ENCODE measurements at regions not wholly inside any gene's neighbourhood (a gene's known extent, or its start where the extent isn't known, plus 50 kb on each side); places are given as distances from the start of the nearest gene placed in this dataset.

- H3K4me3 ChIP-seq (replicated peaks; ENCODE audit: insufficient read depth, low read length) = no peak overlapping the region
- TF ChIP-seq POLR2AphosphoS5 (IDR thresholded peaks at IDR 0.05; ENCODE audit: low read depth) = no peak
- no peaks in the 10 kb centered on the region for H3K27me3 ChIP-seq (ENCODE audit: insufficient read depth, poor library complexity, severe bottlenecking)
- H3K27ac ChIP-seq (replicated peaks) = no peak overlapping the region
- no peak for DNase-seq (ENCODE audit: low read depth in 1 of 2, low spot score in 1 of 2)
These were observed 220.1 kb upstream of the DPP10 start for GRCh38 chr2:114222344-114222743.

GRCh38 chr2:114231921-114232320 is 210.5 kb upstream of the DPP10 start:
- TF ChIP-seq SPI1 (IDR thresholded peaks at IDR 0.05; ENCODE audit: borderline replicate concordance, low read depth) (peak; percentile 71), CTCF (IDR thresholded peaks at IDR 0.05; ENCODE audit: insufficient read depth, low read length) (no peak)
- Histone ChIP-seq H3K4me3 (replicated peaks; ENCODE audit: insufficient read depth, low read length) (no peak overlapping the region), H3K27me3 (ENCODE audit: insufficient read depth, poor library complexity, severe bottlenecking) (no peaks in the 10 kb centered on the region), H3K27ac (replicated peaks) (no peak overlapping the region)
- no peak for DNase-seq (ENCODE audit: low read depth in 1 of 2, low spot score in 1 of 2)

GRCh38 chr2:114237331-114237730 is 205.1 kb upstream of the DPP10 start:
- no peak for TF ChIP-seq POLR2AphosphoS5 (IDR thresholded peaks at IDR 0.05; ENCODE audit: low read depth)
- no peak for TF ChIP-seq SPI1 (IDR thresholded peaks at IDR 0.05; ENCODE audit: borderline replicate concordance, low read depth)
- TF ChIP-seq REST (IDR thresholded peaks at IDR 0.05; ENCODE audit: insufficient replicate concordance, low read depth) = no peak
- TF ChIP-seq GABPA (IDR thresholded peaks at IDR 0.05; ENCODE audit: low read depth) = no peak
- TF ChIP-seq CTCF (IDR thresholded peaks at IDR 0.05; ENCODE audit: insufficient read depth, low read length) = no peak
- Histone ChIP-seq H3K27ac (replicated peaks) (no peak overlapping the region), H3K27me3 (ENCODE audit: insufficient read depth, poor library complexity, severe bottlenecking) (no peaks in the 10 kb centered on the region), H3K4me3 (replicated peaks; ENCODE audit: insufficient read depth, low read length) (no peak overlapping the region)
- no peak for DNase-seq (ENCODE audit: low read depth in 1 of 2, low spot score in 1 of 2)

GRCh38 chr2:114238910-114239559 is 203.4 kb upstream of the DPP10 start:
- no peak for DNase-seq (ENCODE audit: low read depth in 1 of 2, low spot score in 1 of 2)
- Histone ChIP-seq H3K27ac (replicated peaks) (no peak overlapping the region), H3K27me3 (ENCODE audit: insufficient read depth, poor library complexity, severe bottlenecking) (no peaks in the 10 kb centered on the region), H3K4me3 (replicated peaks; ENCODE audit: insufficient read depth, low read length) (no peak overlapping the region)
- TF ChIP-seq REST (IDR thresholded peaks at IDR 0.05; ENCODE audit: insufficient replicate concordance, low read depth) (no peak), SPI1 (IDR thresholded peaks at IDR 0.05; ENCODE audit: borderline replicate concordance, low read depth) (no peak), POLR2AphosphoS5 (IDR thresholded peaks at IDR 0.05; ENCODE audit: low read depth) (no peak), GABPA (IDR thresholded peaks at IDR 0.05; ENCODE audit: low read depth) (no peak), CTCF (IDR thresholded peaks at IDR 0.05; ENCODE audit: insufficient read depth, low read length) (no peak)
